Kidney glomerular epithelial cell (primary cell): ENCODE measurements at regions not wholly inside any gene's neighbourhood (a gene's known extent, or its start where the extent isn't known, plus 50 kb on each side); places are given as distances from the start of the nearest gene placed in this dataset.

ENCODE experiments used
- DNase-seq: peaks from one replicate; lab custom pipeline; 2025; lab: John Stamatoyannopoulos, UW

DNA sequence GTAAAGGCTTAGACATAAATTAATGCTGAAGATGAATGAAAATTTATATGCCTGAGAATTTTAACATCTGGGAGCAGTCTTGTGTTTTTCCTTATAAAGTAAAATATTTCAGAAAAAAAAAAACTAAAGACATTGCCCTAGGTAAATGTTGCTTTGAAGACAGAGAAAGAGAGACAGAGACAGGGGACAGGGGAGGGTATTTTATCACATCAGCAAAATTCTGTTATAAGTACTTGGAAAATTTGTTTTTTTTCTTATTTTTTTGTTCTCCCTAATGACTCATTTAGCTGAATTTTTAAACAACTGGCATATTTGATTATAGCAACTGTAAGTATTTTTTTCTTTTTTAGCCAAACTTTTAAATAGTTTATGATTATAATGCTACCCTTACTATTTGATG lies 1540.6 kb upstream of the GBE1 start:
- no peak for DNase-seq

- DNase-seq, result no peak
Measured at GRCh38 chr3:83317605-83318004, 1556.2 kb upstream of the GBE1 start.

- no peak for DNase-seq
Measured at GRCh38 chr3:83320726-83321125, 1559.3 kb upstream of the GBE1 start.

DNA sequence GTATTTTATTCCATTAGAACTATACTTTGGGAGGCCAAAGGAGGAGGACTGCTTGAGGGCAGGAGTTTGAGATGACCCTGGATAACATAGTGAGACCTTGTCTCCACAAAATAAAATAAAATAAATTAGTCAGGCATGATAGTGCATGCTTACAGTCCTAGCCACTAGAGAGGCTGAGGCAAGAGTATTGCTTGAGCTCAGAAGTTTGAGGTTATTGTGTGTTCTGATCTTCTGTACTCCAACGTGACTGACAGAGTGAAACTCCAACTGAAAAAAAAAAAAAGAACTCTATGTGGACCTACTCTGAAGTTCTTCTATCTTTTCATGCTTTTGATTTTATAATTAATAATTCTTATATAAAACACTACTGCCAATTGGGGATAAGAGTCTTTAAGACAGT lies 1560.0 kb upstream of the GBE1 start:
- DNase-seq, result no peak

GRCh38 chr3:83321891-83322290 lies 1560.4 kb upstream of the GBE1 start:
- no peak for DNase-seq

DNA sequence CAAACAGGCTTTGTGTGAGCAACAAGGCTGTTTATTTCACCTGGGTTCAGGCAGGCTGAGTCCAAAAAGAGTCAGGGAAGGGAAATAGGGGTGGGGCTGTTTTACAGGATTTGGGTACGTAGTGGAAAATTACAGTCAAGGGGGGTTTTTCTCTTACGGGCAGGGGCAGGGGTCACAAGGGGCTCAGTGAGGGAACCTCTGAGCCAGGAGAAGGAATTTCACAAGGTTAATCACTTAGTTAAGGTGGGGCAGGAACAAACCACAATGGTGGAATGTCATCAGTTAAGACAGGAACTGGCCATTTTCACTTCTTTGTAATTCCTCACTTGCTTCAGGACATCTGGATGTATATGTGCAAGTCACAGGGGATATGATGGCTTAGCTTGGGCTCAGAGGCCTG lies 1592.8 kb upstream of the GBE1 start:
- DNase-seq, result no peak

DNA sequence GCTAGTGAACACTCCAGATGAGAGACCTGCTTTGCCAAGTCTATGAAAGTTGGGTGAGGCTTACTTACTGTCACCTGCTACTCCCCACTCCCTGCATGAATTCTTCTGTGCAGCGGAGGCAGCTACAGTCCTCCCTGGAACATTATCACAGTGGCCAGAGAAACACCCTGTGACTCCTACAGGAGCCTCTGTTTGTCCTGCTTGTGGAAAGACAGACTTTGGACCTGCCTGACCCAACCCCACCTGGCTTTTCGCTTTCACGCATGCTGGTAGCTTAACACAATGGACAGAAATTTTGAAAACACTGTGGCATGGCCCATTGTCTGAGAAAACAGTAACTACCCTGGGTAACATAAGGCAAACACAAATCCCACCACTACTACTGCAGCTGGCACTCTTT lies 1565.5 kb upstream of the CADM2 start:
- no peak for DNase-seq

DNA sequence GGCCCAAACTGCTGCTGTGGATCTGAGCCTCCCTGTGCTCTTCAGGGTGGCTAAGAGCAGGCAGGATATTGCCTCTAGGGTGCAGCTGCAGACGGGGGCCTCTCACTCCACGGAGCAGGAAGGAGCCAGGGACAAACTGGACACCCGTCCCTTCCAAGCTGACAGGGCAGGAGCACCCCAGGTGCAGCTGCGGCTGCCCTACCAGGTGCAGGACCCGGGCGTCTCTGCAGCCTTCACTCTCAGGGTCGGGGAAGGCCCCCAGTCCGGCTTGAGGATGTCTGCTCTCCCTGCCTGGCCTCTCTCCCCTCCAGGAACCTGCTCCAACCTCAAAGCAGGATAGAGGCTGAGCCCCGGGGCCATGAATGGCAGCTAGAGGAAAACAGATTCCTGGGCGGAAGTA lies 1554.9 kb upstream of the CADM2 start:
- no peak for DNase-seq

GRCh38 chr3:83426300-83426699 lies 1532.5 kb upstream of the CADM2 start:
- DNase-seq, result no peak

- no peak for DNase-seq
Measured at GRCh38 chr3:83434880-83435587, 1523.8 kb upstream of the CADM2 start.

- DNase-seq, result no peak
Measured at GRCh38 chr3:83438188-83438587, 1520.6 kb upstream of the CADM2 start.

DNA sequence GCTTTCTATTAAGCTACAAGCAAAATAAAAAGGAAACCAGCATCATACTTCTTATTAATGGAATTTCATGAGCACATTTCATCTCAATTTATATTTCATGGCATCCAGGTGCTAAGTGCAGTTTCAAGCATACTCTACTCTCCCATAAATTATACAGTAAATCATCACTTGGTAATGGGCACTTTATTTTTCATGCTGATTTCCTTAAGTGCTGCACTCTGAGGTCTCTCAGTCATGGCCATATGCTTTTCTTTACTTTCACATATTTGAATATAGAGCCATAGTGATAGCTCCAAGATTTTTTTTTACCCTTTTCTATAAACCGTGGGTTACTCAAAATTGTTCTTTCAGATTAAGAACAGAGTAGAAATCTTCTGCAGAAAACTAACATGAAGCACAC lies 1505.7 kb upstream of the CADM2 start:
- no peak for DNase-seq

- DNase-seq, result no peak
Measured at GRCh38 chr3:83454353-83454752, 1504.4 kb upstream of the CADM2 start.

GRCh38 chr3:83457551-83457950 lies 1501.2 kb upstream of the CADM2 start:
- no peak for DNase-seq

- no peak for DNase-seq
Measured at GRCh38 chr3:83460052-83460451, 1498.7 kb upstream of the CADM2 start.

GRCh38 chr3:83461411-83461810 lies 1497.4 kb upstream of the CADM2 start:
- DNase-seq, result no peak

DNA sequence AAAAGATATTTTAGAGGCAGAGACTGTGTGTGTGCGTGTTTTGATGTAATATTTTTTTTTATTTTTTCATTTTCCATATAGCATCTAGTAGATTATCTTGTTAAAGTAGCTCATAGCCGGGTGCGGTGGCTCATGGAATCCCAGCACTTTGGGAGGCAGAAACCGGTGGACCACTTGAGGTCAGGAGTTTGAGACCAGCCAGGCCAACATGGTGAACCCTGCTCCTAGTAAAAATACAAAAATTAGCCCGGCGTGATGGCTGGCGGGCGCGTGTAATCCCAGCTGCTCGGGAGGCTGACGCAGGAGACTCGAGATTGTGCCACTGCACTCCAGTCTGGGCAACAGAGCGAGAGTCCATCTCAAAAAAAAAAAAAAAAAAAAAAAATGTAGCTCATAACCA lies 1481.2 kb upstream of the CADM2 start:
- DNase-seq, result no peak

- no peak for DNase-seq
Measured at GRCh38 chr3:83482402-83483070, 1476.3 kb upstream of the CADM2 start.

- no peak for DNase-seq
Measured at GRCh38 chr3:83496462-83496861, 1462.3 kb upstream of the CADM2 start.

DNA sequence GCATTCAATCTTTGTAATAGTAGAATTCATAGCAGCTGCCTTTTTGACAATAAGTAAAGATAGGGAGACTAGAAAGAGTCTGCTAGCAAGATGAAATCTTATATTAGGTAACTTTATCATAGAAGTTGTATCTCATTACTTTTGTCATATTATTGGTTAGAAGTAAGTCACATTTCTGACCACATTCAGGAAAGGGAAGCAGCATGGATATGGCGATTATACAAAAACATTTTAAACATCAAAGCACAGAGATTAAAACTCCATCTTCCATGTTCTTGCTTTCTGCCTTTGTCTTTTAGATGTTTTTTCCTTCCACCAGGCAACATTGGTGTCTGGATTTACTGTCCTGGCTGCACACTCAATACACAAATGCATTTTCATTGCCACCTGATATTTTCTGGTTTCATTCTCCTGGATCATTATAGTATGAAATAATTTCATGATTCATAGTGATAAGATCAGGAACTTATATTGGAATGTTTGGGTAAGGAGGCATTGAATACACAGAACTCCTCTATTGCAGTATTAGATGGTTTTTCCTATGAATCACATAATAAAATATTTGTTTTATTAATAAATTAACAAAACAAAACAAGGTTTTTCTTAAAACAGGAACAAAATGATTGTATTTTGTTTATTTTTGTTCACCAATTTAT lies 1460.3 kb upstream of the CADM2 start:
- no peak for DNase-seq

GRCh38 chr3:83500422-83500821 lies 1458.4 kb upstream of the CADM2 start:
- DNase-seq, result no peak

GRCh38 chr3:83500931-83501330 lies 1457.9 kb upstream of the CADM2 start:
- DNase-seq, result no peak

- DNase-seq, result no peak
Measured at GRCh38 chr3:83513051-83513450, 1445.7 kb upstream of the CADM2 start.
